ENCODE measurements at regions not wholly inside any gene's neighbourhood (a gene's known extent, or its start where the extent isn't known, plus 50 kb on each side); places are given as distances from the start of the nearest gene placed in this dataset.

- DNase-seq (ENCODE audit: extremely low spot score): no peak
- POLR2A ChIA-PET: no interaction called here
- TF ChIP-seq NFRKB (IDR thresholded peaks at IDR 0.05): no peak
- TF ChIP-seq SP1 (IDR thresholded peaks at IDR 0.05): no peak
- no peak for TF ChIP-seq BHLHE40 (IDR thresholded peaks at IDR 0.05; ENCODE audit: borderline replicate concordance)
- CTCF ChIA-PET: interaction anchor here (0.5 kb wide), 1 partner anchor 698 kb away, joined by 4 read pairs; no protein-coding TSS in a partner anchor
Measured at GRCh38 chr6:72504406-72504805, 117.5 kb upstream of the KCNQ5 start.

- ChIA-PET CTCF (no interaction called here), POLR2A (no interaction called here)
- no peak for TF ChIP-seq NFRKB (IDR thresholded peaks at IDR 0.05)
- TF ChIP-seq SUZ12 (IDR thresholded peaks at IDR 0.05): no peak
- DNase-seq (ENCODE audit: extremely low spot score): no peak
Measured at GRCh38 chr6:72505446-72505845, 116.4 kb upstream of the KCNQ5 start.

GRCh38 chr6:72519871-72520270, 102.0 kb upstream of the KCNQ5 start:
- no peak for TF ChIP-seq PKNOX1 (IDR thresholded peaks at IDR 0.05)
- no peak for TF ChIP-seq NFRKB (IDR thresholded peaks at IDR 0.05)
- TF ChIP-seq SUZ12 (IDR thresholded peaks at IDR 0.05): no peak
- TF ChIP-seq L3MBTL2 (conservative IDR thresholded peaks at IDR 0.05): no peak
- TF ChIP-seq FOXM1 (IDR thresholded peaks at IDR 0.05; ENCODE audit: borderline replicate concordance): no peak
- CTCF ChIA-PET: no interaction called here
- POLR2A ChIA-PET: no interaction called here
- no peak for DNase-seq (ENCODE audit: extremely low spot score)

GRCh38 chr6:72521684-72522083, 100.2 kb upstream of the KCNQ5 start:
- TF ChIP-seq BHLHE40 (IDR thresholded peaks at IDR 0.05; ENCODE audit: borderline replicate concordance) (no peak), PKNOX1 (IDR thresholded peaks at IDR 0.05) (no peak), FOXK2 (IDR thresholded peaks at IDR 0.05) (no peak), FOXM1 (IDR thresholded peaks at IDR 0.05; ENCODE audit: borderline replicate concordance) (no peak), ELF4 (IDR thresholded peaks at IDR 0.05) (no peak), FOXA1 (IDR thresholded peaks at IDR 0.05) (no peak), ZNF384 (IDR thresholded peaks at IDR 0.05) (no peak), SUZ12 (IDR thresholded peaks at IDR 0.05) (no peak), HDGF (IDR thresholded peaks at IDR 0.05; ENCODE audit: borderline replicate concordance) (no peak), SP1 (IDR thresholded peaks at IDR 0.05) (no peak), CTBP1 (IDR thresholded peaks at IDR 0.05; ENCODE audit: borderline replicate concordance) (no peak), ARNT (IDR thresholded peaks at IDR 0.05) (no peak), LEF1 (IDR thresholded peaks at IDR 0.05; ENCODE audit: borderline replicate concordance) (no peak)
- CTCF ChIA-PET: no interaction called here
- POLR2A ChIA-PET: no interaction called here
- no peak for DNase-seq (ENCODE audit: extremely low spot score)

- TF ChIP-seq ELF4 (IDR thresholded peaks at IDR 0.05) (no peak), CTBP1 (IDR thresholded peaks at IDR 0.05; ENCODE audit: borderline replicate concordance) (no peak), FOXM1 (IDR thresholded peaks at IDR 0.05; ENCODE audit: borderline replicate concordance) (no peak), ARNT (IDR thresholded peaks at IDR 0.05) (no peak), PKNOX1 (IDR thresholded peaks at IDR 0.05) (no peak), NFRKB (IDR thresholded peaks at IDR 0.05) (no peak), TARDBP (IDR thresholded peaks at IDR 0.05) (no peak), BHLHE40 (IDR thresholded peaks at IDR 0.05; ENCODE audit: borderline replicate concordance) (no peak), FOXA1 (IDR thresholded peaks at IDR 0.05) (no peak), FOXK2 (IDR thresholded peaks at IDR 0.05) (no peak), HDGF (IDR thresholded peaks at IDR 0.05; ENCODE audit: borderline replicate concordance) (no peak), SP1 (IDR thresholded peaks at IDR 0.05) (no peak), L3MBTL2 (conservative IDR thresholded peaks at IDR 0.05) (no peak), ZNF384 (IDR thresholded peaks at IDR 0.05) (no peak), SUZ12 (IDR thresholded peaks at IDR 0.05) (no peak), LEF1 (IDR thresholded peaks at IDR 0.05; ENCODE audit: borderline replicate concordance) (no peak)
- CTCF ChIA-PET: interaction anchor here (0.6 to 0.7 kb wide), 2 partner anchors 28 to 126 kb away, joined by 3 read pairs; no protein-coding TSS in a partner anchor
- DNase-seq (ENCODE audit: extremely low spot score): peak; percentile 37
- POLR2A ChIA-PET: no interaction called here
Measured at GRCh38 chr6:72522735-72523141, 99.1 kb upstream of the KCNQ5 start.

GRCh38 chr6:72524011-72524645, 97.7 kb upstream of the KCNQ5 start:
- POLR2A ChIA-PET: no interaction called here
- DNase-seq (ENCODE audit: extremely low spot score): no peak
- CTCF ChIA-PET: no interaction called here
- TF ChIP-seq FOXK2 (IDR thresholded peaks at IDR 0.05) (no peak), ZNF384 (IDR thresholded peaks at IDR 0.05) (no peak), L3MBTL2 (conservative IDR thresholded peaks at IDR 0.05) (no peak), CTBP1 (IDR thresholded peaks at IDR 0.05; ENCODE audit: borderline replicate concordance) (no peak), ARNT (IDR thresholded peaks at IDR 0.05) (no peak), FOXA1 (IDR thresholded peaks at IDR 0.05) (no peak)

- CTCF ChIA-PET: interaction anchor here (0.7 kb wide), 1 partner anchor 106 kb away, joined by 4 read pairs; no protein-coding TSS in a partner anchor
- POLR2A ChIA-PET: no interaction called here
- TF ChIP-seq ELF4 (IDR thresholded peaks at IDR 0.05) (no peak), FOXK2 (IDR thresholded peaks at IDR 0.05) (no peak), BHLHE40 (IDR thresholded peaks at IDR 0.05; ENCODE audit: borderline replicate concordance) (no peak), FOXM1 (IDR thresholded peaks at IDR 0.05; ENCODE audit: borderline replicate concordance) (no peak), NFRKB (IDR thresholded peaks at IDR 0.05) (no peak), L3MBTL2 (conservative IDR thresholded peaks at IDR 0.05) (no peak), TARDBP (IDR thresholded peaks at IDR 0.05) (no peak), PKNOX1 (IDR thresholded peaks at IDR 0.05) (no peak), CTBP1 (IDR thresholded peaks at IDR 0.05; ENCODE audit: borderline replicate concordance) (no peak), HDGF (IDR thresholded peaks at IDR 0.05; ENCODE audit: borderline replicate concordance) (no peak), SUZ12 (IDR thresholded peaks at IDR 0.05) (no peak), LEF1 (IDR thresholded peaks at IDR 0.05; ENCODE audit: borderline replicate concordance) (no peak), ARNT (IDR thresholded peaks at IDR 0.05) (no peak)
- no peak for DNase-seq (ENCODE audit: extremely low spot score)
Measured at GRCh38 chr6:72525821-72526510, 95.9 kb upstream of the KCNQ5 start.
